ENCODE measurements at regions not wholly inside any gene's neighbourhood (a gene's known extent, or its start where the extent isn't known, plus 50 kb on each side); places are given as distances from the start of the nearest gene placed in this dataset.

- H3K4me3 ChIP-seq (ENCODE audit: low read length), result no peak overlapping the region
- no peaks in the 10 kb centered on the region for H3K9me3 ChIP-seq (ENCODE audit: control insufficient read depth, low read length)
- intact Hi-C loops (cut with DNase I), result no loop called here
- WGBS, result 41% methylated on average over 3 of the region's 3 CpGs
- DNase-seq, result no peak
- peaks cover 4% of the 10 kb centered on the region for H3K4me1 ChIP-seq (ENCODE audit: control insufficient read depth, insufficient read depth, low read length)
- H3K27me3 ChIP-seq (ENCODE audit: control insufficient read depth, insufficient read depth), result no peaks in the 10 kb centered on the region
- ATAC-seq, result peak in 1 of 2 donors; percentile 13
- H3K27ac ChIP-seq (ENCODE audit: low read length), result no peak overlapping the region
Measured at GRCh38 chr5:152527358-152528052, 122.4 kb upstream of the NMUR2 start.

GRCh38 chr5:152529440-152529839 lies 124.4 kb upstream of the NMUR2 start:
- Histone ChIP-seq H3K4me3 (ENCODE audit: low read length) (no peak overlapping the region), H3K27me3 (ENCODE audit: control insufficient read depth, insufficient read depth) (no peaks in the 10 kb centered on the region), H3K9me3 (ENCODE audit: control insufficient read depth, low read length) (no peaks in the 10 kb centered on the region), H3K27ac (ENCODE audit: low read length) (no peak overlapping the region), H3K4me1 (ENCODE audit: control insufficient read depth, insufficient read depth, low read length) (peaks cover 4% of the 10 kb centered on the region)
- DNase-seq (no peak), ATAC-seq (no peak)
- intact Hi-C loops (cut with DNase I), result no loop called here

GRCh38 chr5:152532714-152533113 lies 127.6 kb upstream of the NMUR2 start:
- 40% methylated on average over 2 of the region's 2 CpGs for WGBS
- DNase-seq (no peak), ATAC-seq (peak in 1 of 2 donors; percentile 39)
- Histone ChIP-seq H3K4me3 (ENCODE audit: low read length) (no peak overlapping the region), H3K9me3 (ENCODE audit: control insufficient read depth, low read length) (no peaks in the 10 kb centered on the region), H3K27me3 (ENCODE audit: control insufficient read depth, insufficient read depth) (no peaks in the 10 kb centered on the region), H3K4me1 (ENCODE audit: control insufficient read depth, insufficient read depth, low read length) (peaks cover 1% of the 10 kb centered on the region), H3K27ac (ENCODE audit: low read length) (no peak overlapping the region)
- intact Hi-C loops (cut with DNase I), result loop anchor here in 3 of 4 donors (5.0 to 10.0 kb wide), 2 partner anchors 1432 to 1435 kb away; no protein-coding TSS in a partner anchor

GRCh38 chr5:152534641-152535040 lies 129.6 kb upstream of the NMUR2 start:
- 35% methylated on average over 1 of the region's 1 CpG for WGBS
- no peaks in the 10 kb centered on the region for H3K27me3 ChIP-seq (ENCODE audit: control insufficient read depth, insufficient read depth)
- no peak overlapping the region for H3K27ac ChIP-seq (ENCODE audit: low read length)
- ATAC-seq, result no peak
- H3K4me1 ChIP-seq (ENCODE audit: control insufficient read depth, insufficient read depth, low read length), result peaks cover under 1% of the 10 kb centered on the region
- H3K4me3 ChIP-seq (ENCODE audit: low read length), result no peak overlapping the region
- DNase-seq, result no peak
- intact Hi-C loops (cut with DNase I), result loop anchor here (2.0 to 10.0 kb wide), 3 partner anchors 1428 to 1433 kb away; no protein-coding TSS in a partner anchor
- no peaks in the 10 kb centered on the region for H3K9me3 ChIP-seq (ENCODE audit: control insufficient read depth, low read length)

- DNase-seq, result peak in 1 of 3 donors; percentile 33
- H3K27ac ChIP-seq (ENCODE audit: low read length), result no peak overlapping the region
- H3K9me3 ChIP-seq (ENCODE audit: control insufficient read depth, low read length), result no peaks in the 10 kb centered on the region
- H3K4me1 ChIP-seq (ENCODE audit: control insufficient read depth, insufficient read depth, low read length), result no peaks in the 10 kb centered on the region
- intact Hi-C loops (cut with DNase I), result no loop called here
- H3K4me3 ChIP-seq (ENCODE audit: low read length), result no peak overlapping the region
- ATAC-seq, result no peak
- 3% methylated on average over 3 of the region's 3 CpGs for WGBS
- no peaks in the 10 kb centered on the region for H3K27me3 ChIP-seq (ENCODE audit: control insufficient read depth, insufficient read depth)
Measured at GRCh38 chr5:152542741-152543140, 137.7 kb upstream of the NMUR2 start.

GRCh38 chr5:152546493-152546892 lies 141.4 kb upstream of the NMUR2 start:
- no peaks in the 10 kb centered on the region for H3K27me3 ChIP-seq (ENCODE audit: control insufficient read depth, insufficient read depth)
- WGBS, result 81% methylated on average over 2 of the region's 2 CpGs
- intact Hi-C loops (cut with DNase I), result loop anchor here in 1 of 4 donors (5.0 kb wide), 1 partner anchor 149 kb away; no protein-coding TSS in a partner anchor
- no peak for ATAC-seq
- no peaks in the 10 kb centered on the region for H3K4me1 ChIP-seq (ENCODE audit: control insufficient read depth, insufficient read depth, low read length)
- no peak overlapping the region for H3K4me3 ChIP-seq (ENCODE audit: low read length)
- H3K9me3 ChIP-seq (ENCODE audit: control insufficient read depth, low read length), result no peaks in the 10 kb centered on the region
- H3K27ac ChIP-seq (ENCODE audit: low read length), result no peak overlapping the region
- no peak for DNase-seq

- ATAC-seq, result no peak
- Histone ChIP-seq H3K4me1 (ENCODE audit: control insufficient read depth, insufficient read depth, low read length) (no peaks in the 10 kb centered on the region), H3K27me3 (ENCODE audit: control insufficient read depth, insufficient read depth) (no peaks in the 10 kb centered on the region), H3K27ac (ENCODE audit: low read length) (no peak overlapping the region), H3K9me3 (ENCODE audit: control insufficient read depth, low read length) (no peaks in the 10 kb centered on the region), H3K4me3 (ENCODE audit: low read length) (no peak overlapping the region)
- WGBS, result 55% methylated on average over 5 of the region's 5 CpGs
- no peak for DNase-seq
- intact Hi-C loops (cut with DNase I), result loop anchor here in 1 of 4 donors (5.0 kb wide), 1 partner anchor 150 kb away; no protein-coding TSS in a partner anchor
Measured at GRCh38 chr5:152547202-152547601, 142.1 kb upstream of the NMUR2 start.

GRCh38 chr5:152549709-152550108 lies 144.6 kb upstream of the NMUR2 start:
- intact Hi-C loops (cut with DNase I), result loop anchor here in 1 of 4 donors (5.0 kb wide), 1 partner anchor 152 kb away; no protein-coding TSS in a partner anchor
- 88% methylated on average over 2 of the region's 2 CpGs for WGBS
- H3K4me1 ChIP-seq (ENCODE audit: control insufficient read depth, insufficient read depth, low read length), result no peaks in the 10 kb centered on the region

GRCh38 chr5:152551061-152551460 lies 146.0 kb upstream of the NMUR2 start:
- Histone ChIP-seq H3K27me3 (ENCODE audit: control insufficient read depth, insufficient read depth) (no peaks in the 10 kb centered on the region), H3K27ac (ENCODE audit: low read length) (no peak overlapping the region), H3K4me1 (ENCODE audit: control insufficient read depth, insufficient read depth, low read length) (no peaks in the 10 kb centered on the region), H3K9me3 (ENCODE audit: control insufficient read depth, low read length) (no peaks in the 10 kb centered on the region), H3K4me3 (ENCODE audit: low read length) (no peak overlapping the region)
- no peak for DNase-seq
- intact Hi-C loops (cut with DNase I), result no loop called here
- ATAC-seq, result no peak

More at GRCh38 chr5:152549709-152550108, 144.6 kb upstream of the NMUR2 start:
- no peak overlapping the region for H3K4me3 ChIP-seq (ENCODE audit: low read length)
- no peaks in the 10 kb centered on the region for H3K27me3 ChIP-seq (ENCODE audit: control insufficient read depth, insufficient read depth)
- H3K9me3 ChIP-seq (ENCODE audit: control insufficient read depth, low read length), result no peaks in the 10 kb centered on the region
- no peak overlapping the region for H3K27ac ChIP-seq (ENCODE audit: low read length)
- DNase-seq (no peak), ATAC-seq (no peak)

- WGBS, result 25% methylated on average over 4 of the region's 4 CpGs
- no peak for ATAC-seq
Measured at GRCh38 chr5:152556784-152557183, 151.7 kb upstream of the NMUR2 start.

GRCh38 chr5:152560512-152561137 lies 155.5 kb upstream of the NMUR2 start:
- no peak overlapping the region for H3K27ac ChIP-seq (ENCODE audit: low read length)
- peak; percentile 26 to 51 for ATAC-seq
- no peaks in the 10 kb centered on the region for H3K4me1 ChIP-seq (ENCODE audit: control insufficient read depth, insufficient read depth, low read length)
- peak; percentile 52 to 81 (median 74) for DNase-seq
- intact Hi-C loops (cut with DNase I), result loop anchor here in 3 of 4 donors (5.0 to 10.0 kb wide), 2 partner anchors 587 to 1404 kb away; no protein-coding TSS in a partner anchor
- no peaks in the 10 kb centered on the region for H3K9me3 ChIP-seq (ENCODE audit: control insufficient read depth, low read length)
- no peaks in the 10 kb centered on the region for H3K27me3 ChIP-seq (ENCODE audit: control insufficient read depth, insufficient read depth)
- WGBS, result 32% methylated on average over 6 of the region's 6 CpGs
- no peak overlapping the region for H3K4me3 ChIP-seq (ENCODE audit: low read length)

More at GRCh38 chr5:152556784-152557183, 151.7 kb upstream of the NMUR2 start:
- H3K4me3 ChIP-seq (ENCODE audit: low read length), result no peak overlapping the region
- no peaks in the 10 kb centered on the region for H3K9me3 ChIP-seq (ENCODE audit: control insufficient read depth, low read length)
- H3K4me1 ChIP-seq (ENCODE audit: control insufficient read depth, insufficient read depth, low read length), result no peaks in the 10 kb centered on the region
- no peaks in the 10 kb centered on the region for H3K27me3 ChIP-seq (ENCODE audit: control insufficient read depth, insufficient read depth)
- intact Hi-C loops (cut with DNase I), result no loop called here
- no peak overlapping the region for H3K27ac ChIP-seq (ENCODE audit: low read length)
- no peak for DNase-seq

Data from right cardiac atrium (tissue), 5 donors.